Chondrocyte (in vitro differentiated cells): ENCODE measurements at regions not wholly inside any gene's neighbourhood (a gene's known extent, or its start where the extent isn't known, plus 50 kb on each side); places are given as distances from the start of the nearest gene placed in this dataset.

ENCODE experiments used
- DNase-seq: peaks from one replicate; pipeline ENCODE4 v3.0.0; 2021; ENCODE audit warnings: mixed read lengths, low spot score
- H3K27ac Mint-ChIP-seq: one replicate; pipeline ENCODE4 v1.8.0; 2021; ENCODE audit warnings: mild to moderate bottlenecking, moderate library complexity, mixed read lengths; ENCODE audit not compliant: unreplicated experiment
- H3K27me3 Mint-ChIP-seq: 2 replicates; pipeline ENCODE4 v1.8.0; 2021; ENCODE audit warnings: low read depth, mixed read lengths
- H3K36me3 Mint-ChIP-seq: 2 replicates; pipeline ENCODE4 v1.8.0; 2021; ENCODE audit warnings: low read depth, mixed read lengths
- H3K4me1 Mint-ChIP-seq: 2 replicates; pipeline ENCODE4 v1.8.0; 2021; ENCODE audit warnings: low read depth, mild to moderate bottlenecking, mixed read lengths
- H3K4me3 Mint-ChIP-seq: one replicate; pipeline ENCODE4 v1.8.0; 2021; ENCODE audit warnings: mild to moderate bottlenecking, moderate library complexity, mixed read lengths; ENCODE audit not compliant: unreplicated experiment
- H3K9me3 Mint-ChIP-seq: 2 replicates; pipeline ENCODE4 v1.8.0; 2021; ENCODE audit warnings: low read depth, mixed read lengths
- CTCF ChIP-seq: fragments of 200-600 bp; sonication (generic); IDR thresholded peaks from 2 replicates; pipeline ENCODE4 v1.5.0; 2021; ENCODE audit warnings: antibody characterized with exemption, mild to moderate bottlenecking, moderate library complexity

GRCh38 chr6:14348389-14348788, 230.8 kb downstream of the CD83 start:
- H3K4me3 Mint-ChIP-seq: no peak overlapping the region
- no peaks in the 10 kb centered on the region for H3K36me3 Mint-ChIP-seq
- peaks cover 3% of the 10 kb centered on the region for H3K9me3 Mint-ChIP-seq
- no peak for TF ChIP-seq CTCF
- no peak for DNase-seq
- H3K27me3 Mint-ChIP-seq: peaks cover 5% of the 10 kb centered on the region
- no peaks in the 10 kb centered on the region for H3K4me1 Mint-ChIP-seq
- H3K27ac Mint-ChIP-seq: no peak overlapping the region

DNA sequence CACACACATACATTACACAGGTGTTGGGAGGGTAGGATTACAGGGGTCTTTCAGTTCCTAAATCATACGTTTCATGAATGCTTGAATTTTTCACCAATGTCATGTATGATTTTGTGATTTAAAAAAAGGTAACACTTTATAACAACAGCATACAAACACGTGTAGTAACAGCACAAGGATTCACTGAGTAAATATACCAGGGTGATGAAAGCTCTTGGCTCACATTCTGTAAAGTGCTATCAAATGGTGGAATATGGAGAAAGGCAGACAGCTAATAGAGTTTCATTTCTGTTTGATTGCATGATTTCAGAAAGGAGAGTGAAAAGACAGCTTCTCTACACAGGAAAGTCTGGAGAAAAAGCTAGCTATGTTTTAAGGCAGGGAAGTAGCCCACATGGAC, 231.9 kb downstream of the CD83 start:
- no peak for DNase-seq
- no peaks in the 10 kb centered on the region for H3K4me1 Mint-ChIP-seq
- no peak overlapping the region for H3K27ac Mint-ChIP-seq
- peaks cover 5% of the 10 kb centered on the region for H3K27me3 Mint-ChIP-seq
- H3K36me3 Mint-ChIP-seq: no peaks in the 10 kb centered on the region
- H3K4me3 Mint-ChIP-seq: no peak overlapping the region
- peaks cover 3% of the 10 kb centered on the region for H3K9me3 Mint-ChIP-seq
- TF ChIP-seq CTCF: no peak

DNA sequence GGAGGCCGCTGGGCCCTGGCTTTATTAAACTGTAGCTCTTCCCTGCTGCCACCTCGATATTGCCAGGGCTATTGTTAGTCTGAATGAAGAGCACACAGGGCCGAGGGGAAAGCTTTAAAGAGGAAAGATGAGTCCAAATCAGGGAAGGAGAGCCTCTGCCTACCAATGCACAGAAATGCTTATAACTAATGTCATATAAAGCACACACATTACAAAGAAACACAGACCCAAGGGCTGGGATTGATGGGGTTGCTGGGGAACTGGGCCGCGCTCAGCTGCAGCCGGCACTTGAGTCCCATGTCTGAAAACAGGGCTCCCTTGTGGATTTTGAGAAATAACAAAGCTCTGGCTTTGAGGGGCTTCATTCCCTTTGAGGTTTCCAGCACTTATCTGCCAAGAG, 232.6 kb downstream of the CD83 start:
- Mint-ChIP-seq H3K4me3 (no peak overlapping the region), H3K4me1 (peaks cover 4% of the 10 kb centered on the region), H3K27me3 (peaks cover 5% of the 10 kb centered on the region), H3K36me3 (no peaks in the 10 kb centered on the region), H3K9me3 (peaks cover 3% of the 10 kb centered on the region), H3K27ac (no peak overlapping the region)
- TF ChIP-seq CTCF: no peak
- no peak for DNase-seq

DNA sequence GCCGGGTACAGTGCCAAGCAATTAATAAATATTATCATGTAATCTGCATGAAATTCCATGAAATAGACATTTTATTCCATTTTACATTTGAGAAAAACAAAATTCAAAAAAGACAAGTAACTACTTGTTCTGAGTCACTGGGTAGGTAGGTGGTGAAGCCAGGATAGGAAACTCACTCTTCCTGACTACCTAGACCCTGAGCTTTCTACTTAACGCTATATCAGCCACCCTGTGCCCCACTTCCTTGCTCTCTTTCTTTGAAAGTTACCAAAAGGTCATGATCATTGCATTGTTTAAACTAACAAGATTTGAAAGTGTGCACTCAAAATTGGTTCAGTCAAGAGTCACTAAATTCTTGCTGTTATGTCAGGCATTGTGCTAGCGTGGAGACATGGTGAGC, 235.7 kb downstream of the CD83 start:
- H3K27ac Mint-ChIP-seq: no peak overlapping the region
- H3K36me3 Mint-ChIP-seq: no peaks in the 10 kb centered on the region
- H3K4me1 Mint-ChIP-seq: peaks cover 7% of the 10 kb centered on the region
- DNase-seq: no peak
- TF ChIP-seq CTCF: no peak
- H3K4me3 Mint-ChIP-seq: no peak overlapping the region
- peaks cover 8% of the 10 kb centered on the region for H3K27me3 Mint-ChIP-seq
- peaks cover 3% of the 10 kb centered on the region for H3K9me3 Mint-ChIP-seq

GRCh38 chr6:14353798-14354197, 236.2 kb downstream of the CD83 start:
- Mint-ChIP-seq H3K4me1 (peaks cover 7% of the 10 kb centered on the region), H3K27me3 (peaks cover 10% of the 10 kb centered on the region), H3K27ac (no peak overlapping the region), H3K9me3 (peaks cover 3% of the 10 kb centered on the region), H3K36me3 (no peaks in the 10 kb centered on the region), H3K4me3 (no peak overlapping the region)
- no peak for DNase-seq
- no peak for TF ChIP-seq CTCF
